H1 (cell line): ENCODE measurements at regions not wholly inside any gene's neighbourhood (a gene's known extent, or its start where the extent isn't known, plus 50 kb on each side); places are given as distances from the start of the nearest gene placed in this dataset.

Source experiments
- CTCF ChIA-PET: fragments of 300-600 bp; sonication (Branson Sonifier 250); formaldehyde crosslinking; loops from one replicate; lab custom pipeline; 2021; ENCODE audit not compliant: partially characterized antibody; lab: Charles Lee
- POLR2A ChIA-PET: fragments of 300-600 bp; sonication (Branson Sonifier 250); formaldehyde crosslinking; loops from one replicate; lab custom pipeline; 2021; ENCODE audit warnings: inconsistent platforms; ENCODE audit not compliant: partially characterized antibody; lab: Charles Lee
- DNase-seq, 2 experiments: peaks; one replicate each; pipeline versions ENCODE4 v3.0.0 to v3.0.0-alpha.2; 2010 to 2022; ENCODE audit warnings: low spot score in 2 of 2, low read depth in 1 of 2, mixed read lengths in 1 of 2
- FAIRE-seq: peaks from 2 replicates; lab custom pipeline; 2011; peaks lifted over from hg19 to GRCh38; lab: Jason Lieb, UNC
- H2AFZ ChIP-seq: 2 replicates; pipeline ENCODE4 v1.8.1; 2012; ENCODE audit warnings: low read length, inconsistent platforms
- H2AK5ac ChIP-seq: 2 replicates; pipeline ENCODE4 v1.6.1; 2013; ENCODE audit warnings: low read depth, low read length
- H2BK120ac ChIP-seq: replicated peaks from 2 replicates; pipeline ENCODE3; 2013; ENCODE audit warnings: low read depth, low read length, inconsistent platforms
- H2BK12ac ChIP-seq: 2 replicates; pipeline ENCODE4 v1.6.1; 2013; ENCODE audit warnings: low read depth, low read length
- H2BK15ac ChIP-seq: 2 replicates; pipeline ENCODE4 v1.6.1; 2013; ENCODE audit warnings: low read length
- H2BK20ac ChIP-seq: 2 replicates; pipeline ENCODE4 v1.6.1; 2013; ENCODE audit warnings: low read length
- H2BK5ac ChIP-seq: 2 replicates; pipeline ENCODE4 v1.6.1; 2013; ENCODE audit warnings: low read depth, low read length
- H3K14ac ChIP-seq: 2 replicates; pipeline ENCODE4 v1.6.1; 2013; ENCODE audit warnings: inconsistent platforms; ENCODE audit not compliant: insufficient read length
- H3K18ac ChIP-seq: 2 replicates; pipeline ENCODE4 v1.6.1; 2013; ENCODE audit warnings: low read length; ENCODE audit errors: extremely low read depth
- H3K23ac ChIP-seq: 2 replicates; pipeline ENCODE4 v1.6.1; 2013; ENCODE audit warnings: inconsistent platforms; ENCODE audit not compliant: insufficient read length
- H3K23me2 ChIP-seq: 2 replicates; pipeline ENCODE4 v1.6.1; 2013; ENCODE audit warnings: low read depth, low read length
- H3K27ac ChIP-seq: 2 replicates; pipeline ENCODE4 v1.6.1; 2011; ENCODE audit warnings: low read depth, low read length, inconsistent platforms
- H3K27me3 ChIP-seq, 4 experiments: replicated peaks in 1 of 4; 1 replicate in 1 of 4; 2 replicates in 3 of 4; pipeline versions ENCODE4 v1.6.1 to v1.8.1; 2011 to 2013; ENCODE audit warnings: low read length in 3 of 4, mild to moderate bottlenecking in 3 of 4, inconsistent platforms in 2 of 4, mixed read lengths in 2 of 4, moderate library complexity in 1 of 4; ENCODE audit not compliant: control insufficient read depth in 3 of 4, insufficient read depth in 3 of 4; ENCODE audit errors: extremely low read depth in 1 of 4
- H3K36me3 ChIP-seq, 4 experiments: 2 replicates each; pipeline versions ENCODE4 v1.6.1 to v1.8.1; 2011 to 2013; ENCODE audit warnings: mild to moderate bottlenecking in 4 of 4, low read length in 3 of 4, moderate library complexity in 2 of 4, control low read depth in 1 of 4, inconsistent platforms in 1 of 4; ENCODE audit not compliant: insufficient read depth in 4 of 4, control insufficient read depth in 2 of 4
- H3K4ac ChIP-seq: replicated peaks from 2 replicates; pipeline ENCODE3; 2013; ENCODE audit warnings: low read length, low read depth, mixed read lengths, inconsistent platforms; ENCODE audit not compliant: insufficient read length
- H3K4me1 ChIP-seq, 4 experiments: replicated peaks in 1 of 4; 1 replicate in 1 of 4; 2 replicates in 3 of 4; pipeline versions ENCODE4 v1.6.1 to v1.8.1; 2011 to 2013; ENCODE audit warnings: low read length in 3 of 4, inconsistent platforms in 2 of 4, mixed read lengths in 1 of 4; ENCODE audit not compliant: insufficient read depth in 4 of 4, control insufficient read depth in 3 of 4
- H3K4me2 ChIP-seq, 2 experiments: 2 replicates each; pipeline versions ENCODE4 v1.6.1 to v1.8.1; 2011 to 2013; ENCODE audit warnings: low read depth in 2 of 2, low read length in 2 of 2, control low read depth in 1 of 2, inconsistent platforms in 1 of 2, mild to moderate bottlenecking in 1 of 2; ENCODE audit not compliant: insufficient read depth in 1 of 2
- H3K4me3 ChIP-seq, 4 experiments: fragments of 200-600, 300-600 bp in 1 of 4; sonication (generic), shearing (Covaris generic), sonication (Bioruptor Twin) in 1 of 4; 2 replicates each; pipeline versions ENCODE4 v1.5.1 to v1.8.1; 2011 to 2016; ENCODE audit warnings: low read length in 4 of 4, low read depth in 3 of 4, control low read depth in 2 of 4, inconsistent platforms in 2 of 4, mild to moderate bottlenecking in 2 of 4, mixed read lengths in 1 of 4, moderate library complexity in 1 of 4; ENCODE audit not compliant: insufficient read depth in 2 of 4; ENCODE audit errors: extremely low read depth in 1 of 4
- H3K56ac ChIP-seq: replicated peaks from 2 replicates; pipeline ENCODE3; 2013; ENCODE audit warnings: low read depth, mild to moderate bottlenecking, mixed read lengths, low read length, inconsistent platforms; ENCODE audit not compliant: insufficient read length
- H3K79me1 ChIP-seq: 2 replicates; pipeline ENCODE4 v1.6.1; 2013; ENCODE audit warnings: low read depth, low read length, control low read depth
- H3K79me2 ChIP-seq, 2 experiments: 2 replicates each; pipeline versions ENCODE4 v1.6.1 to v1.8.1; 2012 to 2013; ENCODE audit warnings: low read length in 2 of 2, mild to moderate bottlenecking in 2 of 2, inconsistent platforms in 1 of 2; ENCODE audit not compliant: insufficient read depth in 2 of 2, control insufficient read depth in 1 of 2
- H3K9ac ChIP-seq, 4 experiments: replicated peaks in 1 of 4; 1 replicate in 1 of 4; 2 replicates in 3 of 4; pipeline versions ENCODE4 v1.6.1 to v1.8.1; 2011 to 2013; ENCODE audit warnings: low read depth in 3 of 4, low read length in 3 of 4, control low read depth in 2 of 4, mild to moderate bottlenecking in 2 of 4, moderate library complexity in 2 of 4, inconsistent platforms in 1 of 4; ENCODE audit errors: extremely low read depth in 1 of 4
- H3K9me3 ChIP-seq, 2 experiments: 2 replicates each; pipeline versions ENCODE4 v1.6.1 to v1.8.1; 2012 to 2013; ENCODE audit warnings: mild to moderate bottlenecking in 2 of 2, moderate library complexity in 2 of 2, control low read depth in 1 of 2, inconsistent platforms in 1 of 2, low read depth in 1 of 2, low read length in 1 of 2, mixed read lengths in 1 of 2; ENCODE audit not compliant: insufficient read depth in 2 of 2
- H4K20me1 ChIP-seq, 2 experiments: replicated peaks in 1 of 2; 2 replicates each; pipeline versions ENCODE3 to v1.8.1; 2011 to 2013; ENCODE audit warnings: inconsistent platforms in 2 of 2, low read length in 2 of 2, mild to moderate bottlenecking in 1 of 2; ENCODE audit not compliant: insufficient read depth in 2 of 2, control insufficient read depth in 1 of 2
- H4K5ac ChIP-seq: 2 replicates; pipeline ENCODE4 v1.6.1; 2013; ENCODE audit warnings: low read length, low read depth, mixed read lengths, inconsistent platforms; ENCODE audit not compliant: insufficient read length
- H4K8ac ChIP-seq: 2 replicates; pipeline ENCODE4 v1.8.0; 2013; ENCODE audit warnings: mild to moderate bottlenecking, moderate library complexity, low read length, inconsistent platforms; ENCODE audit not compliant: insufficient read depth; ENCODE audit errors: extremely low read depth
- H4K91ac ChIP-seq: replicated peaks from 2 replicates; pipeline ENCODE3; 2013; ENCODE audit warnings: low read length, mixed read lengths, inconsistent platforms; ENCODE audit not compliant: insufficient read length
- NANOG ChIP-seq: IDR thresholded peaks from 2 replicates; pipeline ENCODE4 v1.6.1; 2011; ENCODE audit warnings: low read length, low read depth, mild to moderate bottlenecking, inconsistent platforms; ENCODE audit not compliant: insufficient read depth, poor library complexity, severe bottlenecking
- WGBS, 2 experiments: shearing (Covaris generic) in 1 of 2; methylation state at CpG; one replicate each; pipeline versions ENCODE4 v1.1.6 to v1.1.7; 2013 to 2015; ENCODE audit warnings: low lambda C conversion rate in 2 of 2, mixed read lengths in 2 of 2, inconsistent platforms in 1 of 2, low coverage in 1 of 2, missing lambda C conversion rate in 1 of 2; ENCODE audit not compliant: insufficient replicate concordance in 2 of 2, insufficient coverage in 1 of 2, insufficient read length in 1 of 2; ENCODE audit errors: extremely low coverage in 1 of 2, missing lambda C conversion rate in 1 of 2; 5-methylcytosine and 5-hydroxymethylcytosine counted together
- TF ChIP-seq, protein P1 (sequence below): IDR thresholded peaks from 2 replicates; pipeline ENCODE4 v1.6.1; 2011; ENCODE audit warnings: low read depth, mild to moderate bottlenecking, low read length; ENCODE audit not compliant: insufficient read depth

DNA sequence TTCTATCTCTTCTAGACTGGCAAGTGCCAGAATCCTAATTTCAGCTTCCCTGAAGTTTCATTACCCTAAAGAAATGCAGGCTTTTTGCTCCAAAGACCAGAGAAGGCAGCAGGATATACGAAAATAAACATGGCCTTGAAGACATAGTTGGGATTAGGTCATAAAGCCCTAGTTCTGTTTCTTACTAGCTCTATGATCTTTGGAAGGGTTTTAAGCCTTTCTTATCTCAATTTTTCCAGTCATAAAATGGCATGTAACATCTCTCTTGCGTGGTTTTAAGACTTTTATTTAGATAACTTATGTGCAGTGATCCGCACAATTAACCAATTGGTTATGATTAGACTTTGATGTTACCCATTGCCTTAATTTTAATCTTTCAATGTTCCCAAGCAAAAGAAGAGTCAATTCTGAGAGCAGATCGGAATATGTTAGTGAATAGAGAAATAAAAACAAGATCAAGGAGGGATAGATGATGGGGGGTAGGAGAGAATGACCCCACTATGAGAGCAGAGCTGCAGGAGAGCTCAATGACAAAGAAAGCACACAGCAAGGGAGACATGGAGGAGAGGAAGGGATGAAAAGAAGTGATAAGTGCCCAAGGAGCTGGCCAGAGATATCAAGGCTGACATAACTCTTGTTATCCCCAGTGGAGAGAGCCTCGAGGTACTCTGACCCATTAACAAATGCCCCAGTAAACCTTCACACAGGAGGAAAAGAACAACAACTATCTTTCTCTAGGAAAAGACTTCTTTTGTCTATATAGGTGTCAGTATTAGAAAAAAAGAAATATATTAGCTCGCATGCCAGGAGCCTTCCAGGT, 53.0 kb upstream of the ANP32D start:
- Histone ChIP-seq H3K23ac (no peak overlapping the region), H3K4ac (no peak overlapping the region), H4K8ac (no peak overlapping the region), H3K4me2 (no peak overlapping the region), H3K4me1 (peaks cover 0 to 1% (median 0%) of the 10 kb centered on the region in 4 experiments; a peak in 2 of 7 replicates), H3K27ac (no peak overlapping the region), H2BK15ac (no peak overlapping the region), H3K27me3 (peaks cover 0 to 3% (median 0%) of the 10 kb centered on the region in 4 experiments; a peak in 3 of 7 replicates), H3K9me3 (peaks cover 0 to 13% of the 10 kb centered on the region in 2 experiments; a peak in 1 of 4 replicates), H4K20me1 (no peaks in the 10 kb centered on the region), H2BK120ac (no peak overlapping the region), H3K14ac (no peak overlapping the region), H3K9ac (no peak overlapping the region), H4K5ac (no peak overlapping the region), H3K56ac (no peak overlapping the region), H2AFZ (no peak overlapping the region), H2BK20ac (no peak overlapping the region), H2BK12ac (no peak overlapping the region), H3K79me1 (no peaks in the 10 kb centered on the region), H2AK5ac (no peak overlapping the region), H4K91ac (no peak overlapping the region)
- DNase-seq (no peak), FAIRE-seq (no peak)
- WGBS, 2 experiments, result 64% methylated on average over 6 of the region's 6 CpGs; no CpG with 5 or more reads in 1 of the 2 experiments
- POLR2A ChIA-PET, result no interaction called here
- CTCF ChIA-PET, result no interaction called here
- TF ChIP-seq NANOG, result no peak
- TF ChIP-seq, protein P1, sequence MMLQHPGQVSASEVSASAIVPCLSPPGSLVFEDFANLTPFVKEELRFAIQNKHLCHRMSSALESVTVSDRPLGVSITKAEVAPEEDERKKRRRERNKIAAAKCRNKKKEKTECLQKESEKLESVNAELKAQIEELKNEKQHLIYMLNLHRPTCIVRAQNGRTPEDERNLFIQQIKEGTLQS, result no peak
- TF ChIP-seq, all 59 proteins: peak for 0
- Histone ChIP-seq H3K36me3 (no peaks in the 10 kb centered on the region), H3K23me2 (no peaks in the 10 kb centered on the region), H2BK5ac (no peak overlapping the region), H3K18ac (no peak overlapping the region), H3K4me3 (no peak overlapping the region), H3K79me2 (no peaks in the 10 kb centered on the region)
